COLO668 (cell line): ENCODE measurements at regions not wholly inside any gene's neighbourhood (a gene's known extent, or its start where the extent isn't known, plus 50 kb on each side); places are given as distances from the start of the nearest gene placed in this dataset.

Experiments
- DNase-seq: peaks from one replicate; lab custom pipeline; 2025; ENCODE audit not compliant: unreplicated experiment; lab: John Stamatoyannopoulos, UW

DNA sequence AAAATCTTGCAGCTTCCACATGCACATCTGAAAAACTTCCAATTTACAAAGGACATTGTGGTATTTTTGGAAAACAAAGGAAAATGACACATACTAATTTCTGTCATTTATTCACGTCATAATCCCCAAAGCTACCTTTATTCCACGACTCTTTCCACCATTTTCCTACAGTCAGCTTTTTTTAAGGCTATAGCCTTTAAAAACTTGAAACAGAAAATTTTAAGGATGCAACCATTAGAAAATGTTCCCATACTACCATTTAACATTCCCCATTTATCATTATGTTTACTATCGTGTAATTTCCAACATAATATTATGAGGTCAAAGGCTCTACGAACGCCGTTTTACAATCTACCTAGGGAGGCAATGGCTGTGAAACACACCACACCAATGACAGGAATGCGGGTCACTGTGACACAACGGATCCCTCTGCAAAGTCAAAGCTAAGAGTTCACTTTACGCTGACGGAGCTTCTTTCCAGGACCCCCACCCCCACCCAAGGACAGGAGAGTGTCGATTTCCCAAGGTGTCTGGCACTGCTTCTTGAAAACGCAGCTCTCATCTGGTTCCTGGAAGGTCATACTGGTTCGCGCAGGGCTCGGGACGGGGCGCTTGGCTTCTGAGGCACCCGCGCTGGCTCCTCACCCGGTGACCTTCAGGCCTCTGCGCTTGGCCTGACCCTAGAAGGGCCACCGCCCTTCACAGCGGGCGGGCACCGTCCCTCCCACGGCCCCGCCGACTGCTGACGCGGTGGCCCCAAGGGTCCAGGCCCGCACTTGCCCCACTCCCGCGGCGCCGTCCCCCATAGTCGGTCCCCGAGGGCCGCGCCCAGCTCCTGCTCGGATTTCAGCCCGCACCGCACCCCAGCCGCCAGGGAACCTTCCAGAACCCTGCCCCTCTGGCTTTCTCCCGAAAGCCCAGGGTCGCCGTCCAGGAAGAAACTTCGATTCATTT lies 50.5 kb upstream of the ATF3 start:
- peak; percentile 65 for DNase-seq

DNA sequence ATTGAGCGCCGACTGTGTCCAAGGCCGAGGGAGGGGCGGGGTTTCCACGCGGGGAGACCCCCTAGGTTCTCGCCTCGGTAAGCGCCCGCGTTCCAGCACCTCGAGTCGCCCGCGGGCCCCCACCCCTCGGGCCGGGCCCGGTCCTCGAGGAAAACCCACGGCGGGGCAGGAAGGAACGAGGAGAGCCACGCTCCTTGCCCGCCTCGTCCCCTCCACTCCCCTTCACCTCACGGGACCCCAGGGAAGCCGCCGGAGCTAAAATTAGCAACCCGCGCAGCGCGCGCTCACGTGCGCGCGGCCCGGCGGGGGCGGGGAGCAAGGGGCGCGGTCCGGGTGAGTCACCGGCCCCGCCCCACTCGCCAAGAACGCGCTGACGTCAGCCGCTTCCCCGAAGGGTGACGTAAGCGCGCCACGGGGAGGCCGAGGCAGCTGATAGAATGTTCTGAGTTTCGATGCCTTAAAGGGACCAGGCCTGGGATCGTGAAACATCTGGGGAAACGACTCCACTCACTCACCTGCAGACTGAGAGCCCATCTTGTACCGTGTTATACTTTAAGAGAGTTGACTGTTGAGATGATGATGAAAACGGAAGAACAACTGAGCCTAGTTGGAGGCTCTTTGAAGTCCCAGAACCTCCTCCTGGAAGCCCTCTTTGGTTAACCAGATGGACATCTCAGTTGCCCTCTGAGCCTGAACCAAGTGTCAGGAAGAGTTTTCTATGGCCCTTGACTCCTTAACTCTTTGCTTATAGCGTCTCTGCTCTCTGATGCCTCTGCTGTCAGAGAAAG lies 49.7 kb upstream of the ATF3 start:
- DNase-seq, result peak; percentile 98
